Esophagus muscularis mucosa (tissue), 4 donors: ENCODE measurements at regions not wholly inside any gene's neighbourhood (a gene's known extent, or its start where the extent isn't known, plus 50 kb on each side); places are given as distances from the start of the nearest gene placed in this dataset.

Experiments
- CTCF ChIP-seq, 3 experiments: fragments of 200-600 bp in 2 of 3; fragments of 450-650 bp in 1 of 3; sonication (generic) in 2 of 3; IDR thresholded peaks; one replicate each; pipeline ENCODE4 v1.5.1; 2017 to 2019; ENCODE audit warnings: antibody characterized with exemption in 3 of 3, mild to moderate bottlenecking in 2 of 3, moderate library complexity in 1 of 3
- EP300 ChIP-seq: sonication (generic); formaldehyde crosslinking; IDR thresholded peaks from one replicate; pipeline ENCODE4 v1.6.1; 2017; ENCODE audit warnings: antibody characterized with exemption
- POLR2A ChIP-seq: fragments of 450-650 bp; IDR thresholded peaks from one replicate; pipeline ENCODE4 v1.6.1; 2017; ENCODE audit warnings: antibody characterized with exemption, moderate library complexity, mild to moderate bottlenecking, low read depth
- POLR2AphosphoS5 ChIP-seq, 2 donors: sonication (generic); formaldehyde crosslinking; IDR thresholded peaks; one replicate each; pipeline ENCODE4 v1.6.1; 2017; ENCODE audit warnings: antibody characterized with exemption in 2 of 2

DNA sequence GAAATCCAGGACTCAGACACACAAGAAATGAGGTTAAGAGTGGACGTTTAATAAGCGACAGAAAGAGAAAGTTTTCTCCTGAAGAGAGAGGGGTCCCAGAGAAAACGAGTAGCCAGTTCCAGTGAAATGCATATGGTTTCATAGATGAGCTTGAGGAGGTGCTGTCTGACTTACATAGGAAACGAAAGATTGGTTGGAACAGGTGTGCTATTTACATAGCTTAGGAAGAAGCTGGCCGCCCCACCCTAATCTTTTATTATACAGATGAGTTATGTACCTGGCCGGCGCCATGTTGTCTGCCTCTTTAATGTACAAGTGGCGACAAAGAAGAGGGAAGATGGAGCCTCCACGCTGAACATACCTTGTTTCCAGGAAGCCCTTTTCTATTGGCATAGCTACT, 223.0 kb downstream of the SLC6A15 start:
- TF ChIP-seq CTCF (IDR thresholded peaks at IDR 0.05) (no peak), POLR2A (no peak), EP300 (no peak), POLR2AphosphoS5 (IDR thresholded peaks at IDR 0.05) (no peak)
